ENCODE measurements at regions not wholly inside any gene's neighbourhood (a gene's known extent, or its start where the extent isn't known, plus 50 kb on each side); places are given as distances from the start of the nearest gene placed in this dataset.

GRCh38 chr4:179164267-179164999, 1722.2 kb upstream of the AGA start:
- TF ChIP-seq CTCF (conservative IDR thresholded peaks at IDR 0.05) (no peak), ZFX (IDR thresholded peaks at IDR 0.05) (no peak)

All from C4-2B (cell line).